HG02642 (cell line): ENCODE measurements at regions not wholly inside any gene's neighbourhood (a gene's known extent, or its start where the extent isn't known, plus 50 kb on each side); places are given as distances from the start of the nearest gene placed in this dataset.
"Not testable (repeated sequence)": the region's sequence is repeated elsewhere in the genome, so short reads cannot be mapped to it uniquely, and the experiment has no call there.

Experiments used
- ATAC-seq: cut with Tn5 transposase; IDR thresholded peaks from one replicate; pipeline ENCODE4 v1.9.1; 2021; ENCODE audit warnings: mild to moderate bottlenecking; ENCODE audit not compliant: unreplicated experiment, poor library complexity

GRCh38 chr1:95655321-95656020, 421.5 kb downstream of the RWDD3 start:
- no peak for ATAC-seq

DNA sequence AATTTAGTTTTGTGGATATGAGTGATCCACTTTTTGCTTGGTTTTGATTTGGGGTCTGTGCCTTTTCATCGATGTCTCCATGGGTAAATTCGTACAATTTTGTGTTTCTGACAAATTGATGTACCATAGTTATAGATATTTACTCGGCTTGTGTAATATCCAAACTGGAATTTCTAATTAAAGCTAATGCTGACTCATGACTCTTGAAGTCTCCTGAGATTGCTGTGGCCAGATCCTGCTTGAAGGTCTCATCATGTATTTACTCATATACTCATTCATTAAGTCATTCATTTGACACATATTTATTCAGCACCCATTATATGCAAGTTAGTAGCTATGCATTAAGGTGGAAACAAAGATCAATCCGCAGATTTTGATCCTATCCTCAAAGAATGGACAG, 423.2 kb downstream of the RWDD3 start:
- no peak for ATAC-seq

- no peak for ATAC-seq
Measured at GRCh38 chr1:95659166-95659565, 425.2 kb downstream of the RWDD3 start.

DNA sequence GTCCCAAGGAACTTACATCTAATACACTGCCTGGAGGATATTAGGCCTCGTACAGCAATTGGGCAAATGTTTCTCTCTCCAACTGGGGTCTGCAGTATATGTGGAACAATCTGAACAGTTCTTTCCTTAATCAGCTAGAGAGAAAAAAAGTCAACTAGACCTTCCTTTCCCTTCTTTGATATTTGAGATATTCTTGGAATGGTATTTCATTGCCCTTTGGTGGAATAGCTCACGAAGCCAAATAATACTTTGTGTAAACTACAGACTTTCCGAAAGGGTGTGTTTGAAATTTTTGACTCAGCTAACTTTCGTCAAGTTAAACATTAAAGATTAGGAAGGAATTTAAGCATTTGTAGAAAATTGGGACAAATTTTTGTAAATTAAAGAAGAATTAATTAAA, 425.6 kb downstream of the RWDD3 start:
- no peak for ATAC-seq

GRCh38 chr1:95660736-95661135, 426.7 kb downstream of the RWDD3 start:
- no peak for ATAC-seq

GRCh38 chr1:95663530-95663929, 429.5 kb downstream of the RWDD3 start:
- not testable (repeated sequence) for ATAC-seq

DNA sequence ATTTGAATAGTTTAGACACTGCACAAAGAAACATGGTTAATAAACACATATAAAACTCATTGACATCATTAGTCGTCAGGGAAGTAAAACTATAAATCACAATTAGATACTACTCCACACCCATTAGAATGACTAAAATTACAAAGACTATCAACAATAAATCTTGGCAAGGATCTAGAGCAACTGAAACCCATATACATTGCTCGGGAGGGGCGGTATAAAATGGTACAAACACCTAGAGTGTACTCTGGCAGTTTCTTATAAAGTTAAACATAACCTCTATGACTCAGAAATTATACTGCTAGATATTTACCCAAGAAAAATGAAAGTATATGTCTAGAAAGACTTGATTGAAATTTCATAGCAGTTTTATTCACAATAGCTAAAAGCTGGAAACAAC, 434.2 kb downstream of the RWDD3 start:
- ATAC-seq = no peak

DNA sequence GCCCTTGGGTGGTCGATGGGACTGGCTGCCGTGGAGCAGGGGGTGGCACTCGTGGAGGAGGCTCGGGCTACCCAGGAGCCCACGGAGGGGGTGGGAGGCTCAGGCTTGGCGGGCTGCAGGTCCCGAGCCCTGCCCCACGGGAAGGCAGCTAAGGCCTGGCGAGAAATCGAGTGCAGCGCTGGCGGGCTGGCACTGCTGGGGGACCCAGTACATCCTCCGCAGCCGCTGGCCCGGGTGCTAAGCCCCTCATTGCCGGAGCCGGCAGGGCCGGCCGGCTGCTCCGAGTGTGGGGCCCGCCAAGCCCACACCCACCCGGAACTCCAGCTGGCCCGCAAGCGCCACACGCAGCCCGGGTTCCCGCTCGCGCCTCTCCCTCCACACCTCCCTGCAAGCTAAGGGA, 435.6 kb downstream of the RWDD3 start:
- ATAC-seq = not testable (repeated sequence)

DNA sequence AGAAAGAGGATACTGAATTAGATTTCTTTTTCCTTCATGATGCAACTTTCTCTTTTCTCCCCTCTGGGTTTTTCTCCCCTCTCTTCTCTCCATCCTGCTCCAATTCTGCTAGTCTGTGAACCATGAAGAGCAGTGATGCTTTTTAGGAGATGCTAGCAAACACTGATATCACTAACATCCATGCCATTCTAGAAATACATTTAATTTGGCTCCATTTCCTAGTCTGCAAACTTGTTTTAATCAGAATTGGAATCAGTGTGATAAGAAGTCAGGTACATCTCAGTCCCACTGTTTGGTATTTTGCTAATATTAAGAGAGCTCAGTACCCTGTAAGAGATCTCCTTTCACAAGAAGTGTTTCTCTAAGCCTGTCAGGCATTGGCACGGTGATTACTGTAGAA, 437.1 kb downstream of the RWDD3 start:
- ATAC-seq = no peak

DNA sequence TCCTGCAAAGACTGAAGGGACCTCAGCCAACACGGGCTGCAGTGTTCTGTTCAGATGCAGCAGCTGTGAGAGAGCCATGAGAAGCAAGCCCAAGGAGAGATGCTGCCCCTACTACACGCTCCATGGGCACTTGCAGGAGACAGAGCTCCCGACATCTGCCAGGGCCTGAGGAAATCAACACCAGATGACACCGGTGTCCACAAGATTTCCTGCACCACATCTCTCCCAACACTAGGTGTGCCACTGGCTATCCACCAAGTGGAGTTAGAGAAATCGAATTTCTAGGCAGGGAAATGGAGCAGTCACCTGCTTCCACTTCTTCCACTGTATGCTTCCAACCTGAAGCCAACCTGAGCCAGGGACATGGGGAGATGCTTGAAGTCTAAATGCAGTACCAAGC, 445.3 kb downstream of the RWDD3 start:
- ATAC-seq = no peak

- no peak for ATAC-seq
Measured at GRCh38 chr1:95685081-95685480, 451.1 kb downstream of the RWDD3 start.

DNA sequence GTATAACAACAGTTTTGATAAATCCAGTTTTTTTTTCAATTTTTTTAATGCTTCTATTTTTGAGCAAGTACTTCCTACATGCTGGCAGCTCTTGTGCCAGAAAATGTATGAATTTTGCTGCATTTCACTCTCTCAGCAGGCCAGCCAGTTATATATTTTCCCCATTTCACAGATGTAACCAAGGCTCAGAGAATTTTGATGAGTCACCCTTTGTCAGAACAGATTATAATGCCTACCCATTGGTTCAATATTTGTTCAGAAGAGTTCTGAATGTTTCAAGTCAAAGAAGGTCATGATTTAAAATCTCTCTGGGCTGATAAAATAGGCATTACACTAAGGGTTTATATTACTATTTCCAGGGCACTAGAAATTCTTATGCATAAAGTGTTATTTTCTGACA, 452.2 kb downstream of the RWDD3 start:
- no peak for ATAC-seq

DNA sequence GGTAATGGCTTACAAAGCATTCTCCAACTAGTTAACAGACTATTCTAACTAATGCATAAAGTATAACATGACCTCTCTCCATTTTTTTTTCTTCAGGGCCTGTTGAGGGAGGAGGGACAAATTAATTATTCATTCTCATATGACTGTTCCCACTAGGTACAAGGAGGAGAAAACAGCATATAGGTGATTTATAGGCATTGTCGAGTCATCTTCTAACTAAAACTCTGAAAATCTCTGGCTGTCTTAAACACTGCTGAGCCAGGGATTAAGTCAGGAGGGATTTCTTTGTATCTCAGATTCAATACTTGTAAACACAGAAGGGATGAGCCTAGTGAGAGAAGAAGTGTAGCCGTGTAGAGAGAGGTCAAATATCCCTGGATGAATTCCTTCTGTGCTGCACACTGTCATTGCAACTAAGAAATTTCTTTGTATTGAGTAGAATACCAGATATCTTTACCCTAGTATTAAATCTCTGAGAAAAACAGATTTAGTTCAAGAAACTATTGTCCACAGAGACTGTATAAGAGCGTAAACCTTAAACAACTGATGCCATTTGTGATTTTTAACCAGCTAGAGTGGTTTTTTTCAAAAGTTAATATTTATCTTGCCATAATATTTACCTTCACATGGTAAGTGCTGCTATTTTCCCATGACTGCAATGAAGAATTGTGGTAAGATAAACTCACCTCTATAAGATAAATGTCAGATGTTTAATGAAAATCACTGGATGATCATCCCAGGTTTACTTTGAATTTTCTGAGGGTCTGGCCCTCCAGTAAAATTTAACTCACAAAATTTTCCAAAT, 465.3 kb downstream of the RWDD3 start:
- no peak for ATAC-seq

- ATAC-seq = no peak
Measured at GRCh38 chr1:95701450-95702173, 467.6 kb downstream of the RWDD3 start.

- no peak for ATAC-seq
Measured at GRCh38 chr1:95703046-95703445, 469.0 kb downstream of the RWDD3 start.

- ATAC-seq = no peak
Measured at GRCh38 chr1:95716097-95716496, 482.1 kb downstream of the RWDD3 start.

DNA sequence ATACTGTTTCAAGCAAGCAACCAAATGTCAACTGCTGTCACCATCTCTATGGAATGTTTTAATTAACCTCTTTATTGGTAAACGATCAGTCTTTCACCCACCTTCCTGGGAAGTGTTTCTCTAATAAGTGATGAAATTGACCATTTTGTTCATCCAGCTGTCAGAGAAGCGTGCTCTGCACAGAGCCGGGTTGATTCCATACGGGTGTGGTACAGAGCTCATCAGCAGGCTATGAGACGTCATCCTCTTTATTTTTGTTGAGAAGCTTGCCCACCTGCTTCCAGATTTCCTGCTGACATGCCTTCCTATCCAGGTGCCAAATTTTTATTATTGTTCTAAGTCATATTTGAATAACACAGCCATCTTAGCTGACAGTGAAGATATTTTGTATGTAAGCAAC, 482.5 kb downstream of the RWDD3 start:
- ATAC-seq = no peak

DNA sequence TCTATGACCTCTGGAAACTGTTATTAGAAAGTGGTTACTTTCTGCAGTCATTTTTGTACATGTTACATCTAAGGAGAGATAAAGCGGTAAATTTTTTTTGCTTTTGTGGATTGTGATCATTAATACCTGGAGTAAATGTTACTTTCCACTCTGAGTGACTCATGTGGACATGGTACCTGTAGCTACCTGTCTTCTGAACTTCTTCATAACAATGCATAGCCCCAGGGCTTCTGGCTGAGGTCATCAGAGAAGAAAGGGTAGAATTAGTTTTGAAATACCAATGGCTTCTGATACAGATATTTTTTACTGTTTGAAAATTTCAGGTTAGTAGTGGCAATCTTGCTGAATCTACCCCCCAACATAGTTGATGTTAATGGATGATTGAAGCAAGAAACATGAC, 489.3 kb downstream of the RWDD3 start:
- no peak for ATAC-seq

DNA sequence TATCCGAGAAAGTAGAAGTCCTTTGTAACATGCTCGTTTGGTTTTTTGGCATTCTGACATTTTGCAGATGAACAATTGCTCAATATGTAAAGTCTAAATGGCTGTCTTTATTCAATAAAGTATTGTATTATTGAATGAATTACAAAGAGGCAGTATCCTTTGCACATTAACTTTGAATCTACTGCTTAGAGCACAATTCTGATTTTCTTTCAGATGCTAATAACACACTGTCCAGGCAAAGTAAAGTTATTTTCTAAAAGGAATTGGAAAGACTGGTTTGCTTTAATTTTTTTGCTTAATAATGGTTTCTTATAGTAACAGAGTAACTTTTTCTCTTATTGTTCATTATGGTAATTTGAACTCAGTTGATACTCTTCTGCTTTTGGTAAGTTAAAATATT, 494.8 kb downstream of the RWDD3 start:
- ATAC-seq = no peak

- ATAC-seq = no peak
Measured at GRCh38 chr1:95730986-95731385, 497.0 kb downstream of the RWDD3 start.

- no peak for ATAC-seq
Measured at GRCh38 chr1:95731466-95731865, 497.5 kb downstream of the RWDD3 start.
